HepG2 (cell line): ENCODE measurements at regions not wholly inside any gene's neighbourhood (a gene's known extent, or its start where the extent isn't known, plus 50 kb on each side); places are given as distances from the start of the nearest gene placed in this dataset.

Experiments
- CTCF ChIP-seq: sonication (generic); formaldehyde crosslinking; IDR thresholded peaks from 2 replicates; pipeline ENCODE4 v1.5.0; 2020; ENCODE audit warnings: mild to moderate bottlenecking, missing genetic modification reagents, moderate library complexity
- ELF1 ChIP-seq: sonication (generic); formaldehyde crosslinking; IDR thresholded peaks from 2 replicates; pipeline ENCODE4 v1.4.0; 2020; ENCODE audit warnings: missing genetic modification reagents
- ETV6 ChIP-seq: sonication (generic); formaldehyde crosslinking; conservative IDR thresholded peaks from 2 replicates; pipeline ENCODE4 v1.4.0; 2020; ENCODE audit warnings: missing genetic modification reagents
- NFYC ChIP-seq: IDR thresholded peaks from 2 replicates; pipeline ENCODE4 v1.6.1; 2016; ENCODE audit warnings: missing genetic modification reagents, missing compliant biosample characterization

GRCh38 chr1:232531291-232531690 lies 98.6 kb downstream of the SIPA1L2 start:
- no peak for TF ChIP-seq ELF1 (CRISPR knock-in tag)
- no peak for TF ChIP-seq NFYC
- no peak for TF ChIP-seq CTCF (CRISPR knock-in tag)
- no peak for TF ChIP-seq ETV6 (CRISPR knock-in tag)
